ENCODE measurements at regions not wholly inside any gene's neighbourhood (a gene's known extent, or its start where the extent isn't known, plus 50 kb on each side); places are given as distances from the start of the nearest gene placed in this dataset.

DNA sequence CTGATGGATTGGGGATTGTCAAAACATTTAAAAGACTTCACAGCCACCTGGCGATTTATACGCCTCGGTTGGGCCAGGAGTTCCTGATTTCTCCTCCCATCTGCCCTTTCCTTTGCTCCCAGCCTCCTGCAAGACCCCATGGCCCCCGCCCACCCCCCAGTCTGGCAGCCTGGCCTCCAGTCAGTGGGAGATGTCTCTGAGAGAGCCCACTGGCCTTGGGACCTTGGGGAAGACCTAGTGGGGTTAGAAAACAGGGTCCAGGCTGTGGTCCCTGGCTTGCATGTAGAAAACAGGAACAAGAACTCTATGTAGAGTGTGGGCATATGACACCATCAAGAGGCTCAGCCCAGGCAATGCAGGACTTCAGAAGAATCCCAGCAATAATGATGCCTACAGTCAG lies 209.4 kb upstream of the C16orf82 start:
- TF ChIP-seq, protein P1, sequence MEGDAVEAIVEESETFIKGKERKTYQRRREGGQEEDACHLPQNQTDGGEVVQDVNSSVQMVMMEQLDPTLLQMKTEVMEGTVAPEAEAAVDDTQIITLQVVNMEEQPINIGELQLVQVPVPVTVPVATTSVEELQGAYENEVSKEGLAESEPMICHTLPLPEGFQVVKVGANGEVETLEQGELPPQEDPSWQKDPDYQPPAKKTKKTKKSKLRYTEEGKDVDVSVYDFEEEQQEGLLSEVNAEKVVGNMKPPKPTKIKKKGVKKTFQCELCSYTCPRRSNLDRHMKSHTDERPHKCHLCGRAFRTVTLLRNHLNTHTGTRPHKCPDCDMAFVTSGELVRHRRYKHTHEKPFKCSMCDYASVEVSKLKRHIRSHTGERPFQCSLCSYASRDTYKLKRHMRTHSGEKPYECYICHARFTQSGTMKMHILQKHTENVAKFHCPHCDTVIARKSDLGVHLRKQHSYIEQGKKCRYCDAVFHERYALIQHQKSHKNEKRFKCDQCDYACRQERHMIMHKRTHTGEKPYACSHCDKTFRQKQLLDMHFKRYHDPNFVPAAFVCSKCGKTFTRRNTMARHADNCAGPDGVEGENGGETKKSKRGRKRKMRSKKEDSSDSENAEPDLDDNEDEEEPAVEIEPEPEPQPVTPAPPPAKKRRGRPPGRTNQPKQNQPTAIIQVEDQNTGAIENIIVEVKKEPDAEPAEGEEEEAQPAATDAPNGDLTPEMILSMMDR (IDR thresholded peaks at IDR 0.05) = no peak
- no peak for TF ChIP-seq POLR2A (IDR thresholded peaks at IDR 0.05)

Data from vagina (tissue), 2 donors.